Thoracic aorta (tissue), 2 donors: ENCODE measurements at regions not wholly inside any gene's neighbourhood (a gene's known extent, or its start where the extent isn't known, plus 50 kb on each side); places are given as distances from the start of the nearest gene placed in this dataset.
"Not testable (repeated sequence)": the region's sequence is repeated elsewhere in the genome, so short reads cannot be mapped to it uniquely, and the experiment has no call there.

ENCODE experiments used
- ATAC-seq: fragments of 150-250 bp; one replicate; pipeline ENCODE4 v1.8.0; 2017; ENCODE audit warnings: low read depth; ENCODE audit not compliant: insufficient number of reproducible peaks, low FRiP score
- DNase-seq: peaks from one replicate; pipeline ENCODE4 v3.0.0-alpha.2; 2020; ENCODE audit warnings: low spot score
- H3K27ac ChIP-seq, 2 donors: fragments of 200-600 bp; sonication (generic); 1 replicate in 1 of 2; 2 replicates in 1 of 2; pipeline ENCODE4 v1.5.1; 2016; ENCODE audit warnings: mild to moderate bottlenecking in 2 of 2, moderate library complexity in 2 of 2
- H3K27me3 ChIP-seq: fragments of 200-600 bp; sonication (generic); replicated peaks from 2 replicates; pipeline ENCODE4 v1.6.0; 2016; ENCODE audit warnings: mild to moderate bottlenecking; ENCODE audit not compliant: insufficient read depth
- H3K36me3 ChIP-seq: fragments of 200-600 bp; sonication (generic); one replicate; pipeline ENCODE4 v1.5.1; 2016
- H3K4me1 ChIP-seq, 2 donors: fragments of 200-600 bp; sonication (generic); 1 replicate in 1 of 2; 2 replicates in 1 of 2; pipeline versions ENCODE4 v1.5.1 to v1.6.0; 2016; ENCODE audit warnings: low read depth in 2 of 2, mild to moderate bottlenecking in 1 of 2; ENCODE audit not compliant: control insufficient read depth in 1 of 2
- H3K4me3 ChIP-seq: fragments of 200-600 bp; sonication (generic); 2 replicates; pipeline ENCODE4 v1.5.1; 2016; ENCODE audit warnings: mild to moderate bottlenecking
- H3K9me3 ChIP-seq: fragments of 200-600 bp; sonication (generic); 2 replicates; pipeline ENCODE4 v1.5.1; 2016
- TF ChIP-seq, protein P1 (sequence below): fragments of 200-600 bp; sonication (generic); IDR thresholded peaks from one replicate; pipeline ENCODE4 v1.5.1; 2019; ENCODE audit warnings: antibody characterized with exemption

- H3K36me3 ChIP-seq, result no peaks in the 10 kb centered on the region
- no peak overlapping the region for H3K27ac ChIP-seq
- no peaks in the 10 kb centered on the region for H3K4me1 ChIP-seq
- no peak for ATAC-seq
- TF ChIP-seq, protein P1, sequence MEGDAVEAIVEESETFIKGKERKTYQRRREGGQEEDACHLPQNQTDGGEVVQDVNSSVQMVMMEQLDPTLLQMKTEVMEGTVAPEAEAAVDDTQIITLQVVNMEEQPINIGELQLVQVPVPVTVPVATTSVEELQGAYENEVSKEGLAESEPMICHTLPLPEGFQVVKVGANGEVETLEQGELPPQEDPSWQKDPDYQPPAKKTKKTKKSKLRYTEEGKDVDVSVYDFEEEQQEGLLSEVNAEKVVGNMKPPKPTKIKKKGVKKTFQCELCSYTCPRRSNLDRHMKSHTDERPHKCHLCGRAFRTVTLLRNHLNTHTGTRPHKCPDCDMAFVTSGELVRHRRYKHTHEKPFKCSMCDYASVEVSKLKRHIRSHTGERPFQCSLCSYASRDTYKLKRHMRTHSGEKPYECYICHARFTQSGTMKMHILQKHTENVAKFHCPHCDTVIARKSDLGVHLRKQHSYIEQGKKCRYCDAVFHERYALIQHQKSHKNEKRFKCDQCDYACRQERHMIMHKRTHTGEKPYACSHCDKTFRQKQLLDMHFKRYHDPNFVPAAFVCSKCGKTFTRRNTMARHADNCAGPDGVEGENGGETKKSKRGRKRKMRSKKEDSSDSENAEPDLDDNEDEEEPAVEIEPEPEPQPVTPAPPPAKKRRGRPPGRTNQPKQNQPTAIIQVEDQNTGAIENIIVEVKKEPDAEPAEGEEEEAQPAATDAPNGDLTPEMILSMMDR, result no peak
- no peak overlapping the region for H3K4me3 ChIP-seq
- H3K9me3 ChIP-seq, result no peaks in the 10 kb centered on the region
- no peak for DNase-seq
- H3K27me3 ChIP-seq, result no peaks in the 10 kb centered on the region
Measured at GRCh38 chr1:189217646-189218045, 1260.0 kb downstream of the BRINP3 start.

GRCh38 chr1:189220750-189221149, 1256.9 kb downstream of the BRINP3 start:
- no peaks in the 10 kb centered on the region for H3K9me3 ChIP-seq
- no peak overlapping the region for H3K4me3 ChIP-seq
- H3K4me1 ChIP-seq, result no peaks in the 10 kb centered on the region
- DNase-seq, result no peak
- no peak for ATAC-seq
- TF ChIP-seq, protein P1, result no peak
- H3K27me3 ChIP-seq, result no peaks in the 10 kb centered on the region
- no peaks in the 10 kb centered on the region for H3K36me3 ChIP-seq
- H3K27ac ChIP-seq, result no peak overlapping the region

DNA sequence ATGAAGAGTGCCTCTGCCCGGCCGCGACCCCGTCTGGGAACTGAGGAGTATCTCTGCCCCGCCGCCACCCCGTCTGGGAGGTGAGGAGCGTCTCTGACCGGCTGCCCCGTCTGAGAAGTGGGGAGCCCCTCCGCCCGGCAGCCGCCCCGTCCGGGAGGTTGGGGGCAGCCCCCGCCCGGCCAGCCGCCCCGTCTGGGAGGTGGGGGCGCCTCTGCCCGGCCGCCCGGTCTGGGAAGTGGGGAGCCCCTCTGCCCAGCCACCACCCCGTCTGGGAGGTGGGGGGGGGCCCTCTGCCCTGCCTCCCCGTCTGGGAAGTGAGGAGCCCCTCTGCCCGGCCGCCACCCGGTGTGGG, 1251.9 kb downstream of the BRINP3 start:
- H3K4me3 ChIP-seq, H3K36me3 ChIP-seq, H3K4me1 ChIP-seq, H3K9me3 ChIP-seq, ATAC-seq, H3K27me3 ChIP-seq, DNase-seq, H3K27ac ChIP-seq: not testable (repeated sequence)

GRCh38 chr1:189226779-189227178, 1250.9 kb downstream of the BRINP3 start:
- DNase-seq (no peak), ATAC-seq (no peak)
- Histone ChIP-seq H3K4me3 (no peak overlapping the region), H3K36me3 (no peaks in the 10 kb centered on the region), H3K4me1 (no peaks in the 10 kb centered on the region), H3K27me3 (no peaks in the 10 kb centered on the region), H3K27ac (no peak overlapping the region), H3K9me3 (no peaks in the 10 kb centered on the region)
- TF ChIP-seq, protein P1, result no peak

- H3K36me3 ChIP-seq, result no peaks in the 10 kb centered on the region
- H3K27me3 ChIP-seq, result no peaks in the 10 kb centered on the region
- DNase-seq, result no peak
- ATAC-seq, result no peak
- H3K27ac ChIP-seq, result no peak overlapping the region
- H3K9me3 ChIP-seq, result no peaks in the 10 kb centered on the region
- H3K4me1 ChIP-seq, result no peaks in the 10 kb centered on the region
- no peak overlapping the region for H3K4me3 ChIP-seq
- TF ChIP-seq, protein P1, result no peak
Measured at GRCh38 chr1:189237008-189237407, 1240.7 kb downstream of the BRINP3 start.

GRCh38 chr1:189253601-189254350, 1223.9 kb downstream of the BRINP3 start:
- Histone ChIP-seq H3K27ac (no peak overlapping the region), H3K36me3 (no peaks in the 10 kb centered on the region), H3K27me3 (no peaks in the 10 kb centered on the region), H3K9me3 (no peaks in the 10 kb centered on the region), H3K4me3 (no peak overlapping the region), H3K4me1 (no peaks in the 10 kb centered on the region)
- TF ChIP-seq, protein P1, result no peak
- DNase-seq, result no peak
- ATAC-seq, result no peak

- not testable (repeated sequence) for DNase-seq, H3K4me1 ChIP-seq, ATAC-seq, H3K4me3 ChIP-seq, H3K27ac ChIP-seq, H3K36me3 ChIP-seq, H3K9me3 ChIP-seq, H3K27me3 ChIP-seq
Measured at GRCh38 chr1:189261128-189261527, 1216.5 kb downstream of the BRINP3 start.
